NCI-H2227 treated with DMSO at 0.1 percent for 48 hours (cell line): ENCODE measurements at regions not wholly inside any gene's neighbourhood (a gene's known extent, or its start where the extent isn't known, plus 50 kb on each side); places are given as distances from the start of the nearest gene placed in this dataset.

Source experiments
- DNase-seq: peaks from one replicate; lab custom pipeline; 2025; lab: John Stamatoyannopoulos, UW

DNA sequence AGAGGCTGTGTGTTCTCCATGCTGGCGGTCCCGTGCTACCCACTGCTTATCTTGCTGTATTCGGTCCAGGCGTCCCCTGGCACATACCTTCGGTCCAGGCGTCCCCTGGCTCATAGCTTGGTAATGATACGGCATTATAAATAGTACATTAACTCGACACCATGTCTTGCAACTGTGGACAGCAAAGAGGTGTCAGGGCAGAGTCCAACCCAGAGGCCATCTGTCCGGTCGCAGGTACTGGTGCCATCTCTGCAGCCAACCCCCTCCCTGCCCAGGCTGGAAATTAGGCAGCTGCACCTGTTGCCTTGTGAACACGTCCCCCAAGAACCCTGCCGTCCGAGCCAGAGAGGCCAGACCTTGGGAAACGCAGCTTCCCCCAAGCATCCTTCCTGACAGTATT lies 634.3 kb downstream of the BRD1 start:
- DNase-seq, result no peak

DNA sequence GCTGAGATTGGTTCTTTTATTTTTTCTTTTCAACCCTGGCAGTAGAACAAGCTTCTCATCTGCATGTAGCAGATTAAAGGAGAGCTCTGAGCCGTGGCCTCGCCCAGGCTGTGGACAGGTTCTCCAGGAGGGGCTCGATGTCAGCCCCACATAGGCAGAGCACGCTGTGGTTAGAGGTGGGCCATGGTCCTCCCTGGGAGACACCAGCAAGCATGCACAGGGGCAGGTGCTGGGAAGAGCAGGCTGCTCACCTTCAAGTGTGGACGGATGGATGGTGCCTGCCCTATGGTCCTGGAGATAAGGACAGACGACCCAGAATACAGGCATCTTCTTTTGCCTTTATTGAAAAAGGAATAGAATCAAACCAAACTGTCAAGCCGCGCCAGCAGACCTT lies 634.8 kb downstream of the BRD1 start:
- no peak for DNase-seq

DNA sequence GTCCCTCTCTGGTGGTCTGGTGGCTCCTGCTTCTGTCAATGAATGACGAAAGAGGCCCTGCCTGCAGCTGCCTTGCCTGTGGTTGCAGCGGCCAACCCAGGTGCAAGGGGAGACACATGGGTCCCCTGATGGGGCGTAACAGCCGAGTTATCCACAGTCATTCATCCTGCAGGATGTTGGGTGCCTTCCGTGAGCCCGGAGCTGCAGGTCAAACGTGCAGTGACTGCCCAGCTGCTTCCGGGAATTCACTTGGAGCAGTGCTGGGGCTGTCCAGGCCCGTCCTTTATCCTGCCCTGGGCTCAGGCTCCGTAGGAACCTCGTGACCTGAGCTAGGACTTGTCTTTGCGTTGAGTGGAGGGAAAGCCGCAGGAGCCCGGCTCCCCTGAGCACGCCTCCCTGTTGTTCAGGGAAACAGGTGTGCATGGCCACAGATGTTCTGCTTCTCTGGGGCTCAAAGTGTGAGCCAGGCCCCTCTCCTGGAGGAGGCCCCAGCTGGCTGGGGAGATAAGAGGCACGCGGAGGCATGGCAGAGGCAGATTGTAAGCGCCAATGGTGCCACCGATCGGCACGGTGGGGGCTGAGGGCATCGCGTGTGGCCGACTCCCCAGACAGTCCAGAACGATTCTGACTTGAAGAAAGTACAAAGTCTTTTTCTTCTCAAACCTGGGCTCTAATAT lies 635.4 kb downstream of the BRD1 start:
- no peak for DNase-seq

DNA sequence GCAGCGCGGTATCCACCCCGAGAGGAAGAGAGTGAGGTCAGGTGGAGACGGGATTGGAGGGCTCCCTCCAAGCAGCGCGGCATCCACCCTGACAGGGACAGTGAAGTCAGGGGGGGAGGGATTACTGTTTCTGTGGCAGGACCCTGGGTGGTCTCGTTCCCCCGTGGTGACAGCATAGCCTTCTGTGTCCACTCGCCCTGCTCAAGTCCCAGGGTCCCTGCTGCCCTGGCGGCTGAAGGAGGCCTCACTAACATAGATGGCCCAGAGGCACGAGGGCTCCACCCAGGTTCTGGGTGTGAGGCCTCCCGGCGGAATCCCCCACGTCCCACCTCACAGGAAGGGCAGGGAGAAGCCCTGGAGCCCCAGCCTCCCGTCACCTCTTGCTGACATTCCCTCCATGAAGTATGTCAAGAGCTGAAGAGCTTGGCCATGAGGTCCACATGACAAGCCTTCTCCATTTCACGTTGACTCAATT lies 636.1 kb downstream of the BRD1 start:
- no peak for DNase-seq

DNA sequence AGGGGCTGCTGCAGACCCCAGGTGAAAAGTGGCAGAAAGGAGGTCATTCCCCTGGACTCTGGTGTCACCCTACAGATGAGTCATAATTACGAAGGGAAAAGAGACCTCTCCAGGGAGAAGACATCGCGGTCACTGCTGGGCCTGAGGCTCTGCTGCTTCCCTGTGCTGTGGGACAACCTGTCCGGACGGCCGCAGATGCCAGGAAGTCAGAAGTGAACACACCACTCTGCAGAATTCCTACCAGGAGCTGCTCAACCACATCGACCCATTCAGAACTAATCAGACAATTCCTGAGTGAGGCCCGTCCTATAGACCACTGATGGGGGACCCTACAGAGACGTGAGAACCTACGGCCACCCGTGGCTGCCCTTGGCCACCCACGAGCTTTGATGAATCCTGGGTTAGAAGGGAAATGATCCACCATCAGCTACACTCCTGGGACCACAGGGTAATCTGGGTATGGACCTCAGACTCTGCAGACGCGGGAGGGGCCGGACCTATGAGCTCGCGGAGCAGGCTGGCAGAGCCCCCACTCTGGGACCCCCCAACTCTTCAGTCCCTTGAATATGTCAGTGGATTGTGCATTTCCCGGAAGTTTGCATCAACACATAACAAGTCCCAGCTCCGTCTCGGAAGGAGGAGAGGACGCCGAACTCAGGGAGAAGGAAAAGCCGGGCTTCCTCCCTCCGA lies 636.7 kb downstream of the BRD1 start:
- DNase-seq, result no peak

DNA sequence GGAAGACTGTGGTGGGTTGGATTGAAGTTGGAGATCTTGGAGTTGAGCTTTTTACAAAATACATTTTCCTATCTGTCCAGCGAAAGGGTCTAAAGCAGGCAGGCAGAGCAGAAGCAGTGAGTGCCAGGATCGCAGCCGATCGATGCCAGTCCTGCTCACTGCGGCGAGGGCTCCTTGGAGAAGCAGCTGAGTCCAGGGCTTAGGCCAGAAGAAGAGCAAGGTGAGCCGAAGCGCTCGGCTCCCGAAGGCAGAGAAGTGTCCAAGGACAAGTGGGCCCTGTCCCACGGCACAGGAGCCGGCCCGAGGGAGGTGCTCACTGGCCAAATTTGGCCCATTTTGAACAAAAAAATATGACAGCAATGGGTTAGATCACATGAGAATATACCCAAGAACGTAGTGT lies 637.8 kb downstream of the BRD1 start:
- DNase-seq, result no peak

DNA sequence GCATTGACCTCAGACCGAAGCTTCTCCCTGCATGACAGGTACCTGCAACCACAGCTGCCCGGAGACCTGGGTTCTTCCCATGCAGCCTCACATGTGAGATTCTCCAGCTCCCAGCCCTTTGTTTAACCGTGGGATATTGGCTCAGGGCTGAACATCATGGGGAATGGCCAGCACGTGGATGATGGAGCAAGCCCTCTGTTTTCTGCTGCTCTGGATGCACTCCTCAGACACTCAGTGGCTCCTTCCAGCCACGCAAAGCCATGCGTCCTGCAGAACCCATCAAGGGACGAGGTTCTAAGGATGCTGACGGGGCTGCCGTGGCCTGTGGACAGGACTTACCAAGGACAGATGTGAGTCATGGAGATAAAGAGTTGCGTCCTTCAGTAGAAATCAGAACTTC lies 639.1 kb downstream of the BRD1 start:
- no peak for DNase-seq

DNA sequence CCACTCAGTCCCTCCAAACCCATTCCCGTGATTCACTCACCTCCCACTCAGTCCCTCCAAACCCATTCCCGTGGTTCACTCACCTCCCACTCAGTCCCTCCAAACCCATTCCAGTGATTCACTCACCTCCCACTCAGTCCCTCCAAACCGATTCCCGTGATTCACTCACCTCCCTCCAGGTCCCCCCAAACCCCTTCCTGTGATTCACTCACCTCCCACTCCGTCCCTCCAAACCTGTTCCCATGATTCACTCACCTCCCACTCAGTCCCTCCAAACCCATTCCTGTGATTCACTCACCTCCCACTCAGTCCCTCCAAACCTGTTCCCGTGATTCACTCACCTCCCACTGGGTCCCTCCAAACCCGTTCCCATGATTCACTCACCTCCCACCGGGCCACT lies 639.6 kb downstream of the BRD1 start:
- no peak for DNase-seq

DNA sequence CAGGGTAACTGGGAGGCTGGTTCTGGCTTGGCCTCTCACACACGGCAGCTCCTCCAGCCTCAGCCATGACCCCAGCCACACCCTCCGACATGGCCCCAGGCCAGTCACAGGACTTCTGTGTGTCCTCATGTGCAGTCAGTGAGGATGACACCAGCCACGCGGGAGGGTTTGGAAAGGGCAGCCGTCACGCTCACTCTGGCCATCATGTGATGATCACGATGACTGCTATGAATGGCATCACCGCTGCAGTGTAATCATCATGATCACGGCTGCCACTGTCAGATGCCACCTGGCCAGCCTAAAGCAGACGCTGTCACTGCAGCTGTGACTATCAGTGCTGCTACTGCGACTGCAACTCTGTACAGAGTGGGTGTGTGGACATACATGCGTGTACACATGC lies 640.9 kb downstream of the BRD1 start:
- DNase-seq, result no peak

DNA sequence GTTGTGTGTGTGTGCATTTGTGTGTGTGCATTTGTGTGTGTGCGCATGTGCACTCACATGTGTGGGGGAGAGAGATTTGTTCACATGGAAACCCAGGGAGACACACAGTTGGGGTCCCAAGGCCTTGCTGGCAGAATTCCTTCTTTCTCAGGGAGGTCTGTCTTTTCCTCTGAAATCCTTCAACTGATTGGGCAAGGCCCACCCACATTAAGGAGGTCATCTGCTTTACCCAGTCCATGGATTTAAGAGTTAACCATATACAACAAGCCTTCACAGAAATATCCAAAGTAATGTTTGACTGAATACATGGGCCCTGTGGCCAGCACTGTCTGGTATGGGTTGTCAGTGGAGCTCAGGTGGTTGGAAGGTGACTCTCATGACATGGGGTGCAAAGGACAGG lies 641.4 kb downstream of the BRD1 start:
- no peak for DNase-seq

DNA sequence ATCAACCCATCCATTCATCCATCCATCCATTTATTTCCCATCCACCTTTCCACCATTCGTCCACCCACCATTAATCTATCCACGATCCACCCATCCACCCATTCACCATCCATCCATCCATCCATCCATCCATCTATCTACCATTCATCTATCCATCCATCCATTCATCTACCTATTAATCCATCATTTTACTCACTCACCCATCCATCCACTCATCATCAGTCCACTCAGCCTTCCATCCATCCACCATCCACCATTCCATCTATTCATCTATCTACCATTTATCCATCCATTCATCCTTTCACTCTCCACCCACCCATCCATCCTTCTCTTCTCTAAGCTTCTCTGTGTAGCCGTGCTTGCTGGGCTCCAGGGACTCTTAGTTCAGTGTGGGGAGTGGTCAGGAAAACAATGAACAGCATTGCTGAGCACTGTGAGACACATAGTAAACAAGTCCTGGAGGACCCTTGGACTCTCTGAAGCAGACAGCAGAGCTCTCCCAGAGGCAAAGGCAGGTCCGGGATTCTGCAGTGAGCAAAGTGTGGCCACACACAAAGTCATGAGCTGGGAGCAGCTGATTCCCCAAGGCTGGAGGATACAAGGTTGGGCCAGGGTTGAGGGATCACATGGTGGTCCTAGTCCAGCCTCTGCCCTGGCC lies 642.2 kb downstream of the BRD1 start:
- DNase-seq, result no peak

DNA sequence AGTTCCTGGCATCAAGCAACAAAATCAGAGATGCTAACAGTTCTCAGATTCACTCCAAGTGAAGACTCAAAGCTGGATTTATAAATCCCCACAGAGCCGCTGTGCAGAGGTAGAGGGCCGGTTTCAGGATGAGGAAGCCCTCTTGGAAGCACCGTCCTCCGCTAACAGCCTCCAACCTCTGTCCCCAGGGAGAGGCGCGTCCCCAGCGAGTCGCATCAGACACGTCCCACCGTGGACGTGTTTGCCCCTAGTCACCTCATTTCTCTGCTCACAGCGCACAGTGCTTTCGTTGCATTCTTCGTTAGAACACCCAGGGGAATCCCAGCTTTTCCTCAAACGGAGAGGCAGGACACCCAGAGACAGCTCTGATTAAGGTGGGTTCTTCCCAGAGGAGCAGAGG lies 642.9 kb downstream of the BRD1 start:
- DNase-seq, result no peak

DNA sequence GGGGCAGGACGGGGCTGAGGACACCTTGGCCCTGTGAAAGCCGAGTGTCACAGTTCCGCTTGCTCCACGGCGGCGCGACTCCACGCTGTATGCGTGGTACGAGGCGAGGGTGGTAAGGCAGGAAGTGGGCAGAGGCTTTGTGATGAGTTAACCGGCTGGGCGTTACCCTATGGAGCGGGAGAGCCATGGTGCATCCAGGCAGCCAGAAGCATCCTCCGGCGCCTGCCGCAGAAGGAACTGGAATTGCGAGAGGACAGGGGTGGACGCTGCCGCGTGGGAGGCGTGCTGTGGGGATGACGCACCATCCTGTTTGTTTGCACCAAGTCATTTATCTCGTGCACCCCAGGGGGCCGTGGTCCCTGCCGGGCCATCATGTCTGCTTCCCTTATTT lies 643.9 kb downstream of the BRD1 start:
- DNase-seq, result no peak

DNA sequence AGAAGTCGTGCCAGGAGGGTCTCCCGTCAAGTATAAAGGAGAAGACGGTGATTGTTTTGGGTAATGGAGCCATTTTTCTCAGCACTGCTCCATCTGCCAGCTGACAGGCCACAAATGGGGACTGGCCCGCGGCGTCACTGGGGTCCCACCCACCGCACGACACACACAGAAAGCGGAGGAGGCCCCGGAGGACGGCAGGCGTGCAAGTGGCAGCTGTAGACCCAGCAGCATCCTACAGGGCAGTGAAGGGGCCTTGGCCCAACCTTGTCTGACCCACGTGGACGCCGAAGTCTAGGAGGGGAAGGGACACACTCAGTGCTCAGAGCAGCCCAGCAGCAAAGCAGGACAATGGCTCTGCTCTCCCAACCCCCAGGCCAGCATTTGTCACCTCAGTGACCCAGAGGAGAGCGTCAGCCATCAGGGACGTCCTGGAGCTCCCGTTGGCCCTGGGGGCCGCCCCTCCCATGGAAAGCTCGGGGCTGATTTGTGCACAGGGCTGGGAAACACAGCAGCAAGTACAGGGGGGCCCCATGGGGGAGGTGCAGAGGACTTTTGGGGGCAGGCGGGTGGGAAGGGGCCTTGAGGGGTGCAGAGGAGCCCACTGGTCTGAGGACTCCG lies 644.4 kb downstream of the BRD1 start:
- DNase-seq, result no peak

DNA sequence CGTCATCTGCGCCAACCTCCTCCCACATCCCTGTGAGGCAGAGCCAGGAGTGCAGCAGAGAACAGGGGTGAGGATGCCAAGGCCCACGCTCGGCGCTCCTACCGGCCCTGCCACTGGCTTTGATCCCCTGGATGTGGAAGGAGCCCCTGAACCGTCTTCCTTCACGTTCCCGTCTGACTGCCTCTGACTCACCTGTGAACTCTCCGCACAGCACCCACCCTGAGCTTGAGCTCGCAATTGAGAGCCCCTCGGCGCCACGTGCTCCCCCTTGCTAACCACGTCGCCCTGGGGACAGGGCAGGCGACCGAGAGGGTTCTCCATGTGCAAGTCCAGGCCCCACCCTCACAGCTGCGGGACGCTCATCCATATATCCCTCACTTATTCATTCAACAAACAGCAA lies 645.3 kb downstream of the BRD1 start:
- no peak for DNase-seq

DNA sequence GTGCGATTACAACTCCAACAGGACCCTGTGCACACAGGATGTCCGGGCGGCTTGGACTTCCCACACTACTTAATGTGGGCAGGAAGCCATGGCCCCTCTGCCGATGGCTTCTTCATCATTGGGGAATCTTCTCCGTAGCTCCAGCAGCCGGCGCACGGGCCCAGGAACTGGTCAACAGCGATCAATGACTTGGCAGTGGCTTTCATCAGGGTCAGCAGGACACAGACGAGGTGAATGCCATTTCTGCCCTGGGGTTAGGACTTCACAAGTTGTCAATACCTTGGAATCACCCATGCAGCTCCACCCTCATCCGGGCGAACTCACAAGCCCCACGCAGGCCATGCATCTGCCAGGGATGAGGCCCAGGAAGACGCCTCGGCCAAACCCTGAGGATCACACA lies 645.7 kb downstream of the BRD1 start:
- DNase-seq, result no peak

DNA sequence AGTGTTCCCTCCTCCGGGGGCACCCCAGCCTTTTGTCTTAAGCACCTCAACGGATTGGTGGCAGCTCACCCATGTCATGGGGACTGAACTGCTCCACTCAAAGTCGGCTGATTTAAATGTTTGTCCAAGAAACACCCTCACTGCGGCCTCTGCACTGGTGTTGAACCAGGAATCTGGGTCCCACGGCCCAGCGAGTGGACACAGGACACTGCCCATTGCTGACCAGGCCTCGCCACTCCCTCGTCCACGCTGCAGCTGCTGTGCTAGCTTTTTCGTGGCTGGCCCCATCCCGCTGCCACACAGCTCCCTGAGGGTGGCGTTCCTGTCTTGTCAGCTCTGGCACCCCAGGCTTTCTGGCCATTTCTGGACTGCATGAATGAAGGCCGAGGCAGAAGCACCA lies 646.2 kb downstream of the BRD1 start:
- no peak for DNase-seq

DNA sequence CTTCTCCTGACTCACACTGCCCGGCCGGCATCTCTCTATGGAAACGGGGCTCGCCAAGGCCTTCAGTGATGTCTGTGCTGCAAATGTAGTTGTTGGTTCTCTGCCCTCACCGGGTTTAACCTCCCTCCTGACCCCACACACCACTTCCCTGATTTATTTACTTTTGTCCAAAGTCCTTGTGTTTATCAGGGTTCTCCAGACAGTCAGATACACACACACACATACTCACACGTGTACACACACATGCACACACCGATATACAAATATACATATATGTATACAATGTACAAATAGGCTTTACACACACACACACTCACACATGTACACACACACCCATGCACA lies 647.0 kb downstream of the BRD1 start:
- no peak for DNase-seq

DNA sequence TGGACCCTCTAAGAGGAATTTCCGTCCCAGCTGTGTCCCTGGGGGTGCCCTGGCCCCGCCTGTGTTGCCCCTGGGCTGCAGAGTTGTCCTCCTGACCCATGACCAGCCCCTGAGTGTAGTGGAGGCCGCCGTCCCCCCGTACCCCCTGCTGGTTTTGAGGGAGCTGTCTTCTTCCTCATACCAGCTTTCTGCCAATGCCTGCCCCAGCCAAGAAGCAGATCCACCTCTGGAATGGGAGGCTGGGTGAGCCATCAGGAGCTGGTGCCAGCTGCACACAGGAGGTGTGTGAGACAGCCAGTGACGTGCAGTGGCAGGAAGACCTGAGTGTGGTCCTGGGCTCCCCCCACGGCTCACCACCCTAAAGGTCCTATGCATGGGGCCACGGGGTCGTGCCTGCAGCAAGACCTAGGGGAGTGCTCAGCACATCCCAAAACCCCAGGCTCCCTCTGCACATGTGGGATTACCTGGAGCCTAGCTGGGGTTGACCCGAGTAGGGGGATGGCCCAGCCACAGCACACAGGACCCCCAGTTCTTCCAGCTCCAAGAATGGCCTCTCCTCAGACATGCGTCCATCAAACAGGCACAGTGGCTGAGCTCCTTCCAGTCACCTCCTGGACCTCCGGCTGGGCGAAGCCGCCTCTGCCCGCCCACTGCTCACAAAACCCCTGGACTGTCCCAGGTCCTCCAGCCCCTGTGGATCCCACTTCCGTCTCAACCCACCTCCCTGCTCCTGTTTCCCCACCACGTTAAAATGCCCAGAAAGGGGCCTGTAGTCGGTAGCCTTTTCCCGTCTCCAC lies 647.6 kb downstream of the BRD1 start:
- DNase-seq, result no peak

DNA sequence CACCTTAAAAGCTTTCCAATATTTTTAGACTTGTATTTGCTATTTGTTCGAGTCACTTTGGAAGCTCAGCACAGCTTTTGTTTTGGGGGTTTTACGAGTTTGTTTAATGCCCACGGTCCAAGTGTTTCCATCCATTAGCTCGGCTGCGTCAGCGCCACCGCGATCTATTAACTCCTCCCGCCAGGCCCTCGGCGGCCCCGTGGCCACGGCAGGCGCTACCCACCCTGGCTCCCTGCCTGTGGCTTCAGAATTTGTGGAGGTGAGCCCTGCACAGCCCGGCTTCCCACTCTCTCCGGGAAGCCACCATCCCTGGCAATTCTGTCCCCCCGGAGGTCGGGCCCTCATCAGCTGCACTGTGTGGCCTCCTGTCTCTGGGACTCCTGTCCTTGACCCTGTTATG lies 648.5 kb downstream of the BRD1 start:
- no peak for DNase-seq

DNA sequence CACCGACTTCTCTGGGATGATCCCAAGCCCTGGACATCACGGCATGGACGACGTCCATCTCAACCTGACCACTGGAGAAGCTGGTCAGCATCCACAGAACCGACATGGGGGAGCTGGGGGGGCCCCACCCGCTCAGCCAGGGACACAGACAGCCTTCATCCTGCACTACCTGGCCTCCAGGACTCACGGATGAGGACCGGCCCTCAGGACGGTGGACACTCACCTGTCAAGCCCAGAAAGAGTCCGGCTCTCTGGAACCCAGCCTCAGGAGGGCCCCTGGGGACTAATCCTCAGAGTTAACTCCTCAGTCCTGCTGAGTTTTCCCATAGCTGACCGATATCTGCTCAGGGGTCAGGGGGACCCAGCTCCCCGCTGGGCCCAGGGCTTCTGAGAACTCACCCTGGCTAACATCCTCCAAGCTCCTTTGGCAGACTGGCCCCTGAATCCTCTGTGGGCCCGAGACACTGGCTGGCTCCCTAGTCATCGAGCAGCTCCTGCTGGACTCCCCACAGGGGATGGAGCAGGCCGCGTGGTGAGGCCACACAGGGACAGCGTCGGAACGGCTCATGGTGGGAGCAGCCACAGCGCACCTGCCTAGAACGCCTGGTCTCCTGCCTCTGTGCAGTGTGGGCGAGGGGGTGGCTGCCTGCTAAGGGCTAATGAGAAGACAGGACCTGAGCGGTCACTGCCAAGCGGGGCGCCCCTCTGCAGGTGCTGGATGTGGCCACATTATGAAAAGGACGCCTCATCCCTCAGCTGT lies 649.2 kb downstream of the BRD1 start:
- DNase-seq, result no peak

DNA sequence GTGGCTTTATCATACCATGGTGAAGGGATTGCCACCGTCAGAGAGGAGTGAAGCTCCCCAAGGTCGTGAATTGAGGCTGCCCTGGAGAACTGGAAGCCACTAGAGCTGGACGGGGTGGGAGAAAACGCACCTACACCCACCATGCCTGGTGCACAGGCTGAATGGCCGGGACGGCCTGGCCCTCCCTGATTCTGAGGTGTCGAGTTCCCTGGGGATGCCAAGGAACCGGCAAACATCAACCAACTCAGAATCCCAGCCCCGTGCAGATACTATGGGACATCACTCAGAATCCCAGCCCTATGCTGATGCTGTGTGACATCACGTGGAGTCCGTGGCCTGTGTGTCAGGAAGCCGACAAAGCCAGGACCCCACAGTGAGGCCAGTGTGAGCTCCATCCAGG lies 650.0 kb downstream of the BRD1 start:
- no peak for DNase-seq
